ENCODE measurements at regions not wholly inside any gene's neighbourhood (a gene's known extent, or its start where the extent isn't known, plus 50 kb on each side); places are given as distances from the start of the nearest gene placed in this dataset.

DNA sequence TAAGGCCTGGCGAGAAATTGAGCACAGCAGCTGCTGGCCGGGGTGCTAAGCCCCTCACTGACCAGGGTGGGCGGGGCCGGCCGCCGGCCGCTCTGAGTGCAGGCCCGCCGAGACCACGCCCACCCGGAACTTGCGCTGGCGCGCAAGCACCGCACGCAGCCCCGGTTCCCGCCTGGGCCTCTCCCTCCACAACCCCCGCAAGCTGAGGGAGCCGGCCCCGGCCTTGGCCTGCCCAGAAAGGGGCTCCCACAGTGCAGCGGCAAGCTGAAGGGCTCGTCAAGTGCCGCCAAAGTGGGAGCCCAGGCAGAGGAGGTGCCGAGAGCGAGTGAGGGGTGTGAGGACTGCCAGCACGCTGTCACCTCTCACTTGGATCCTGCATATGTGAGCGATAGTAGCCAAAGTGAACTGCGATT lies 251.2 kb downstream of the GJA1 start:
- BruUV-seq (replicated peaks), result no TSS peak
- CTCF ChIA-PET (ENCODE audit: low intra/inter-chr PET ratio, low total read pairs), result no interaction called here
- Histone ChIP-seq H4K20me1 (ENCODE audit: insufficient read depth, low read length) (no peaks in the 10 kb centered on the region), H3K4me2 (ENCODE audit: low read depth, low read length) (no peak overlapping the region), H3K36me3 (replicated peaks in 1 of 2; ENCODE audit: control insufficient read depth in 1 of 2, insufficient read depth in 2 of 2, low read length in 2 of 2) (no peaks in the 10 kb centered on the region), H3K27me3 (ENCODE audit: control insufficient read depth in 1 of 2, insufficient read depth in 2 of 2, low read length in 2 of 2) (no peaks in the 10 kb centered on the region), H2AFZ (ENCODE audit: low read length) (no peak overlapping the region), H3K79me2 (ENCODE audit: insufficient read depth, low read length) (no peaks in the 10 kb centered on the region), H3K4me3 (replicated peaks in 1 of 3; ENCODE audit: insufficient read depth in 1 of 3, low read depth in 2 of 3, low read length in 3 of 3) (no peak overlapping the region), H3K9me3 (ENCODE audit: low read length) (no peaks in the 10 kb centered on the region), H3K27ac (ENCODE audit: extremely low read length, insufficient read depth, low read length) (no peak overlapping the region), H3K4me1 (ENCODE audit: insufficient read depth, low read length) (no peaks in the 10 kb centered on the region), H3K9ac (ENCODE audit: insufficient read depth, low read depth, low read length) (no peak overlapping the region)
- in situ Hi-C loops (cut with HindIII; ENCODE audit: extremely low pct_ligation_motif_present, low pct_unique_long_range_greater_than_20kb) (no loop called here), intact Hi-C loops (cut with micrococcal nuclease; ENCODE audit: unreplicated experiment) (no loop called here)
- FAIRE-seq (no peak), DNase-seq (ENCODE audit: low spot score) (no peak), ATAC-seq (no peak)
- WGBS (ENCODE audit: low lambda C conversion rate), result 54% methylated on average over 6 of the region's 29 CpGs
- POLR2A ChIA-PET, result no interaction called here
- TF ChIP-seq, protein P1, sequence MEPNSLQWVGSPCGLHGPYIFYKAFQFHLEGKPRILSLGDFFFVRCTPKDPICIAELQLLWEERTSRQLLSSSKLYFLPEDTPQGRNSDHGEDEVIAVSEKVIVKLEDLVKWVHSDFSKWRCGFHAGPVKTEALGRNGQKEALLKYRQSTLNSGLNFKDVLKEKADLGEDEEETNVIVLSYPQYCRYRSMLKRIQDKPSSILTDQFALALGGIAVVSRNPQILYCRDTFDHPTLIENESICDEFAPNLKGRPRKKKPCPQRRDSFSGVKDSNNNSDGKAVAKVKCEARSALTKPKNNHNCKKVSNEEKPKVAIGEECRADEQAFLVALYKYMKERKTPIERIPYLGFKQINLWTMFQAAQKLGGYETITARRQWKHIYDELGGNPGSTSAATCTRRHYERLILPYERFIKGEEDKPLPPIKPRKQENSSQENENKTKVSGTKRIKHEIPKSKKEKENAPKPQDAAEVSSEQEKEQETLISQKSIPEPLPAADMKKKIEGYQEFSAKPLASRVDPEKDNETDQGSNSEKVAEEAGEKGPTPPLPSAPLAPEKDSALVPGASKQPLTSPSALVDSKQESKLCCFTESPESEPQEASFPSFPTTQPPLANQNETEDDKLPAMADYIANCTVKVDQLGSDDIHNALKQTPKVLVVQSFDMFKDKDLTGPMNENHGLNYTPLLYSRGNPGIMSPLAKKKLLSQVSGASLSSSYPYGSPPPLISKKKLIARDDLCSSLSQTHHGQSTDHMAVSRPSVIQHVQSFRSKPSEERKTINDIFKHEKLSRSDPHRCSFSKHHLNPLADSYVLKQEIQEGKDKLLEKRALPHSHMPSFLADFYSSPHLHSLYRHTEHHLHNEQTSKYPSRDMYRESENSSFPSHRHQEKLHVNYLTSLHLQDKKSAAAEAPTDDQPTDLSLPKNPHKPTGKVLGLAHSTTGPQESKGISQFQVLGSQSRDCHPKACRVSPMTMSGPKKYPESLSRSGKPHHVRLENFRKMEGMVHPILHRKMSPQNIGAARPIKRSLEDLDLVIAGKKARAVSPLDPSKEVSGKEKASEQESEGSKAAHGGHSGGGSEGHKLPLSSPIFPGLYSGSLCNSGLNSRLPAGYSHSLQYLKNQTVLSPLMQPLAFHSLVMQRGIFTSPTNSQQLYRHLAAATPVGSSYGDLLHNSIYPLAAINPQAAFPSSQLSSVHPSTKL (CRISPR knock-in tag; IDR thresholded peaks at IDR 0.05), result no peak
- TF ChIP-seq SCMH1 (CRISPR knock-in tag; IDR thresholded peaks at IDR 0.05; ENCODE audit: borderline replicate concordance) (no peak), ARHGAP35 (CRISPR knock-in tag; IDR thresholded peaks at IDR 0.05; ENCODE audit: borderline replicate concordance) (no peak), ZNF543 (CRISPR knock-in tag; IDR thresholded peaks at IDR 0.05) (no peak), HNF4A (CRISPR knock-in tag; IDR thresholded peaks at IDR 0.05) (no peak)
- TF ChIP-seq, protein P2, sequence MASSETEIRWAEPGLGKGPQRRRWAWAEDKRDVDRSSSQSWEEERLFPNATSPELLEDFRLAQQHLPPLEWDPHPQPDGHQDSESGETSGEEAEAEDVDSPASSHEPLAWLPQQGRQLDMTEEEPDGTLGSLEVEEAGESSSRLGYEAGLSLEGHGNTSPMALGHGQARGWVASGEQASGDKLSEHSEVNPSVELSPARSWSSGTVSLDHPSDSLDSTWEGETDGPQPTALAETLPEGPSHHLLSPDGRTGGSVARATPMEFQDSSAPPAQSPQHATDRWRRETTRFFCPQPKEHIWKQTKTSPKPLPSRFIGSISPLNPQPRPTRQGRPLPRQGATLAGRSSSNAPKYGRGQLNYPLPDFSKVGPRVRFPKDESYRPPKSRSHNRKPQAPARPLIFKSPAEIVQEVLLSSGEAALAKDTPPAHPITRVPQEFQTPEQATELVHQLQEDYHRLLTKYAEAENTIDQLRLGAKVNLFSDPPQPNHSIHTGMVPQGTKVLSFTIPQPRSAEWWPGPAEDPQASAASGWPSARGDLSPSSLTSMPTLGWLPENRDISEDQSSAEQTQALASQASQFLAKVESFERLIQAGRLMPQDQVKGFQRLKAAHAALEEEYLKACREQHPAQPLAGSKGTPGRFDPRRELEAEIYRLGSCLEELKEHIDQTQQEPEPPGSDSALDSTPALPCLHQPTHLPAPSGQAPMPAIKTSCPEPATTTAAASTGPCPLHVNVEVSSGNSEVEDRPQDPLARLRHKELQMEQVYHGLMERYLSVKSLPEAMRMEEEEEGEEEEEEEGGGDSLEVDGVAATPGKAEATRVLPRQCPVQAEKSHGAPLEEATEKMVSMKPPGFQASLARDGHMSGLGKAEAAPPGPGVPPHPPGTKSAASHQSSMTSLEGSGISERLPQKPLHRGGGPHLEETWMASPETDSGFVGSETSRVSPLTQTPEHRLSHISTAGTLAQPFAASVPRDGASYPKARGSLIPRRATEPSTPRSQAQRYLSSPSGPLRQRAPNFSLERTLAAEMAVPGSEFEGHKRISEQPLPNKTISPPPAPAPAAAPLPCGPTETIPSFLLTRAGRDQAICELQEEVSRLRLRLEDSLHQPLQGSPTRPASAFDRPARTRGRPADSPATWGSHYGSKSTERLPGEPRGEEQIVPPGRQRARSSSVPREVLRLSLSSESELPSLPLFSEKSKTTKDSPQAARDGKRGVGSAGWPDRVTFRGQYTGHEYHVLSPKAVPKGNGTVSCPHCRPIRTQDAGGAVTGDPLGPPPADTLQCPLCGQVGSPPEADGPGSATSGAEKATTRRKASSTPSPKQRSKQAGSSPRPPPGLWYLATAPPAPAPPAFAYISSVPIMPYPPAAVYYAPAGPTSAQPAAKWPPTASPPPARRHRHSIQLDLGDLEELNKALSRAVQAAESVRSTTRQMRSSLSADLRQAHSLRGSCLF (CRISPR knock-in tag; IDR thresholded peaks at IDR 0.05; ENCODE audit: borderline replicate concordance), result no peak
